HCT116 (cell line): ENCODE measurements at regions not wholly inside any gene's neighbourhood (a gene's known extent, or its start where the extent isn't known, plus 50 kb on each side); places are given as distances from the start of the nearest gene placed in this dataset.

ENCODE experiments used
- ATAC-seq: fragments of 200-7000 bp; cut with Tn5 transposase; 2 replicates; pipeline ENCODE4 v1.9.1; 2020; ENCODE audit warnings: mild to moderate bottlenecking, moderate library complexity
- BruUV-seq: library from RNA; stranded (reverse); fragments of 400-500 nt; replicated peaks from 2 replicates; lab custom pipeline; 2021; lab: Mats Ljungman, UMichigan
- CTCF ChIA-PET: fragments of 300-600 bp; sonication (Branson Sonifier 250); formaldehyde crosslinking; loops from one replicate; lab custom pipeline; 2021; ENCODE audit warnings: antibody characterized with exemption; lab: Charles Lee
- POLR2A ChIA-PET: fragments of 300-600, 350-600 bp; sonication (Branson Sonifier 250); formaldehyde crosslinking; loops from one replicate; lab custom pipeline; 2021; ENCODE audit warnings: antibody characterized with exemption; lab: Charles Lee
- RAD21 ChIA-PET, 2 experiments: fragments of 300-600 bp; sonication (Branson Sonifier 250); formaldehyde crosslinking; loops; one replicate each; lab custom pipeline; 2023; ENCODE audit warnings: low total read pairs in 2 of 2; ENCODE audit not compliant: uncharacterized antibody in 2 of 2, unreplicated experiment in 2 of 2, low non-redundant PET in 1 of 2; lab: Charles Lee
- DNase-seq: peaks from one replicate; pipeline ENCODE4 v3.0.0-alpha.2; 2010; ENCODE audit warnings: low read depth, low spot score
- H2AFZ ChIP-seq: fragments of 200-600 bp; shearing (Covaris generic), sonication (generic); 2 replicates; pipeline ENCODE4 v1.6.1; 2017; ENCODE audit warnings: low read depth, mixed run types, mixed read lengths, antibody characterized with exemption, low read length; ENCODE audit not compliant: poor library complexity, severe bottlenecking
- H3K27ac ChIP-seq: 2 replicates; pipeline ENCODE4 v1.5.1; 2012; ENCODE audit warnings: low read depth, low read length
- H3K27me3 ChIP-seq: fragments of 200-600 bp; sonication (generic); 2 replicates; pipeline ENCODE4 v1.6.1; 2016; ENCODE audit warnings: mixed run types, low read length, mixed read lengths; ENCODE audit not compliant: insufficient read depth
- H3K36me3 ChIP-seq, 2 experiments: fragments of 200-500 bp in 1 of 2; fragments of 200-600 bp in 1 of 2; sonication (Bioruptor generic) in 1 of 2; sonication (generic) in 1 of 2; 2 replicates each; pipeline versions ENCODE4 v1.5.1 to v1.6.1; 2014 to 2016; ENCODE audit warnings: low read length in 2 of 2, inconsistent platforms in 1 of 2, mixed read lengths in 1 of 2, mixed run types in 1 of 2; ENCODE audit not compliant: insufficient read depth in 2 of 2, control insufficient read depth in 1 of 2
- H3K4me1 ChIP-seq, 2 experiments: fragments of 200-600 bp in 1 of 2; sonication (generic) in 1 of 2; 2 replicates each; pipeline versions ENCODE4 v1.5.1 to v1.6.1; 2012 to 2017; ENCODE audit warnings: low read length in 2 of 2, inconsistent platforms in 1 of 2, mild to moderate bottlenecking in 1 of 2, mixed read lengths in 1 of 2, mixed run types in 1 of 2, moderate library complexity in 1 of 2; ENCODE audit not compliant: insufficient read depth in 2 of 2, control insufficient read depth in 1 of 2
- H3K4me2 ChIP-seq: fragments of 200-600 bp; sonication (generic); 2 replicates; pipeline ENCODE4 v1.6.1; 2017; ENCODE audit warnings: mixed run types, low read length, mixed read lengths
- H3K4me3 ChIP-seq, 2 experiments: fragments of 200-600 bp in 1 of 2; sonication (generic) in 1 of 2; replicated peaks in 1 of 2; 2 replicates each; pipeline ENCODE4 v1.5.1; 2011 to 2016; ENCODE audit warnings: low read length in 2 of 2, control low read depth in 1 of 2, low read depth in 1 of 2, mild to moderate bottlenecking in 1 of 2, mixed read lengths in 1 of 2, mixed run types in 1 of 2
- H3K79me2 ChIP-seq: fragments of 200-600 bp; sonication (generic); 2 replicates; pipeline ENCODE4 v1.6.1; 2017; ENCODE audit warnings: mild to moderate bottlenecking, mixed run types, low read length, moderate library complexity, mixed read lengths; ENCODE audit not compliant: insufficient read depth
- H3K9ac ChIP-seq: fragments of 200-600 bp; sonication (generic); 2 replicates; pipeline ENCODE4 v1.6.1; 2016; ENCODE audit warnings: low read length, mixed read lengths
- H3K9me2 ChIP-seq: fragments of 200-600 bp; sonication (generic), shearing (Covaris generic); 2 replicates; pipeline ENCODE4 v1.6.1; 2017; ENCODE audit warnings: mixed run types, mild to moderate bottlenecking, moderate library complexity; ENCODE audit not compliant: insufficient read depth
- H3K9me3 ChIP-seq, 2 experiments: fragments of 200-500 bp in 1 of 2; fragments of 200-600 bp in 1 of 2; sonication (Bioruptor generic) in 1 of 2; sonication (generic) in 1 of 2; 2 replicates each; pipeline ENCODE4 v1.6.1; 2014 to 2017; ENCODE audit warnings: low read length in 2 of 2, mixed read lengths in 2 of 2, inconsistent platforms in 1 of 2, low read depth in 1 of 2, mild to moderate bottlenecking in 1 of 2, mixed run types in 1 of 2, moderate library complexity in 1 of 2; ENCODE audit not compliant: control insufficient read depth in 1 of 2, insufficient read depth in 1 of 2
- H4K20me1 ChIP-seq: fragments of 200-600 bp; sonication (generic), shearing (Covaris generic); 2 replicates; pipeline ENCODE4 v1.6.1; 2017; ENCODE audit warnings: mixed run types, mild to moderate bottlenecking, moderate library complexity; ENCODE audit not compliant: insufficient read depth
- CEBPB ChIP-seq: IDR thresholded peaks from 2 replicates; pipeline ENCODE4 v1.6.1; 2012; ENCODE audit warnings: low read depth
- EGR1 ChIP-seq: IDR thresholded peaks from 2 replicates; pipeline ENCODE4 v1.6.1; 2012; ENCODE audit warnings: low read depth
- ELF1 ChIP-seq: IDR thresholded peaks from 2 replicates; pipeline ENCODE4 v1.6.1; 2012; ENCODE audit warnings: low read depth, borderline replicate concordance
- EZH2 ChIP-seq: fragments of 200-600 bp; sonication (generic); IDR thresholded peaks from 2 replicates; pipeline ENCODE4 v1.6.1; 2017; ENCODE audit warnings: antibody characterized with exemption, mixed run types
- EZH2phosphoT487 ChIP-seq: fragments of 200-600 bp; IDR thresholded peaks from 2 replicates; pipeline ENCODE4 v1.6.1; 2018; ENCODE audit warnings: antibody characterized with exemption, borderline replicate concordance
- FOSL1 ChIP-seq: IDR thresholded peaks from 2 replicates; pipeline ENCODE4 v1.6.1; 2012; ENCODE audit warnings: low read depth
- JUND ChIP-seq: IDR thresholded peaks from 2 replicates; pipeline ENCODE4 v1.6.1; 2012
- POLR2A ChIP-seq: IDR thresholded peaks from 2 replicates; pipeline ENCODE4 v1.7.0; 2011; ENCODE audit warnings: borderline replicate concordance; ENCODE audit not compliant: insufficient read depth, insufficient read length; ENCODE audit errors: extremely low read depth
- POLR2AphosphoS5 ChIP-seq: IDR thresholded peaks from 2 replicates; pipeline ENCODE4 v1.6.1; 2011; ENCODE audit warnings: mild to moderate bottlenecking, low read depth, low read length, moderate library complexity
- SP1 ChIP-seq: IDR thresholded peaks from 2 replicates; pipeline ENCODE4 v1.6.1; 2012; ENCODE audit warnings: low read depth
- SRF ChIP-seq: IDR thresholded peaks from 2 replicates; pipeline ENCODE4 v1.6.1; 2012; ENCODE audit warnings: low read depth
- TCF7L2 ChIP-seq: IDR thresholded peaks from 2 replicates; pipeline ENCODE4 v1.7.0; 2011; ENCODE audit warnings: borderline replicate concordance, inconsistent platforms; ENCODE audit not compliant: insufficient read depth, insufficient read length; ENCODE audit errors: extremely low read depth
- YY1 ChIP-seq: IDR thresholded peaks from 2 replicates; pipeline ENCODE4 v1.6.1; 2011; ENCODE audit warnings: low read length, low read depth, moderate library complexity, mild to moderate bottlenecking; ENCODE audit not compliant: insufficient replicate concordance; ENCODE audit errors: extremely low read depth
- ZFX ChIP-seq: fragments of 450-650 bp; IDR thresholded peaks from 2 replicates; pipeline ENCODE4 v1.6.1; 2017
- intact Hi-C: fragments of 100-400 bp; cut with micrococcal nuclease; formaldehyde crosslinking; loops from 2 replicates; pipeline ENCODE4 v1.10.0; 2022
- TF ChIP-seq, protein P1 (sequence below): IDR thresholded peaks from 2 replicates; pipeline ENCODE4 v1.6.1; 2012
- TF ChIP-seq, protein P2 (sequence below): IDR thresholded peaks from 2 replicates; pipeline ENCODE4 v1.6.1; 2011; ENCODE audit warnings: mild to moderate bottlenecking, low read length, moderate library complexity; ENCODE audit not compliant: insufficient replicate concordance; ENCODE audit errors: extremely low read depth
- TF ChIP-seq, protein P3 (sequence below): IDR thresholded peaks from 2 replicates; pipeline ENCODE4 v1.6.1; 2012; ENCODE audit warnings: low read depth

DNA sequence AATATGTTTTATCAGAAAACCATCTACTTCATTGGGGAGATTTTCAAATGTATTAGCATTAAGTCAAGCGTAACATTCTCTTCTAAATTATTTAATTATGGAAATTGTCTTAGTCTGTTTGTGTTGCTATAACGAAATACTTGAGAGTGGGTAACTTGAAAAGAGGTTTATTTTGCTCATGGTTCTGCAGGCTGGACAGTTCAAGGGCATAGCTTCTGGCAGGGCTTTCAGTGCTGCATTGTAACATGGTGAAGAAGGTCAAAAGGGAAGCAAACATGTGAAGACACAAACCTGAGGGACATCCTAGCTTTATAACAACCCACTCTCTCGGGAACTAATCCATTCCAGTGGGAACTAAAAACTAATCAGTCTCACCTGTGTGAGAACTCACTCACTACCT is 84.3 kb upstream of the TMPO start:
- ChIA-PET POLR2A (no interaction called here), CTCF (no interaction called here), RAD21 (no interaction called here)
- H3K4me3 ChIP-seq: no peak overlapping the region
- H3K9ac ChIP-seq: no peak overlapping the region
- H3K36me3 ChIP-seq: no peaks in the 10 kb centered on the region
- ATAC-seq (no peak), DNase-seq (no peak)
- no peak for TF ChIP-seq ZFX
- no peak for TF ChIP-seq FOSL1
- no peak for TF ChIP-seq EGR1
- no peak for TF ChIP-seq CEBPB
- TF ChIP-seq SRF: no peak
- TF ChIP-seq TCF7L2: no peak
- no peak for TF ChIP-seq POLR2AphosphoS5
- TF ChIP-seq EZH2: no peak
- no peak for TF ChIP-seq SP1
- no peak for TF ChIP-seq ELF1
- no peaks in the 10 kb centered on the region for H3K4me1 ChIP-seq
- 0 out of 4 replicates have a peak, but pooled peaks cover 0 to 5% of the 10 kb centered on the region in 2 experiments for H3K9me3 ChIP-seq
- no peaks in the 10 kb centered on the region for H3K79me2 ChIP-seq
- H4K20me1 ChIP-seq: no peaks in the 10 kb centered on the region
- H3K9me2 ChIP-seq: no peaks in the 10 kb centered on the region
- BruUV-seq: no TSS peak
- H3K27ac ChIP-seq: no peak overlapping the region
- H3K27me3 ChIP-seq: no peaks in the 10 kb centered on the region
- peak overlapping the region; percentile 11 for H2AFZ ChIP-seq
- intact Hi-C loops: no loop called here
- H3K4me2 ChIP-seq: no peak overlapping the region

DNA sequence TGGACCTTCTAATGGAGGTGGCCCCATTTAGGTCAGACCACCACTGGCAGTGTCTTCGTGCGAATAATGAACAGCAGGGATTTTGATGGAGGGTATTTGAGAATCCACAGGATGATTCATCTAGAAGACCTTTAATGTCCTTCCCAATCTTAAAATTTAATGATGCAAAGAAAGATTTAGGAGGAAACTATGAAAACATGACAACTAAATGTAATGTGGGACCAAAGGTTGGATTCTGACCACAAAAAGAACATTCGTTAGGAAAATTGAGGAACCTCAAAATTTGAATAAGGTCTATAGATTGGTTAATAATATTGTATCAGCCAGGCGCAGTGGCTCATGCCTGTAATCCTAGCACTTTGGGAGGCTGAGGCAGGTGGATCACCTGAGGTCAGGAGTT is 78.2 kb upstream of the TMPO start:
- Histone ChIP-seq H3K9ac (no peak overlapping the region), H3K4me2 (no peak overlapping the region), H4K20me1 (no peaks in the 10 kb centered on the region), H3K4me3 (no peak overlapping the region), H3K9me2 (no peaks in the 10 kb centered on the region), H2AFZ (no peak overlapping the region), H3K9me3 (0 out of 4 replicates have a peak, but pooled peaks cover 0 to 3% of the 10 kb centered on the region in 2 experiments), H3K79me2 (no peaks in the 10 kb centered on the region), H3K4me1 (no peaks in the 10 kb centered on the region), H3K27ac (no peak overlapping the region), H3K36me3 (no peaks in the 10 kb centered on the region), H3K27me3 (no peaks in the 10 kb centered on the region)
- DNase-seq (no peak), ATAC-seq (no peak)
- BruUV-seq: no TSS peak
- ChIA-PET CTCF (no interaction called here), RAD21 (no interaction called here), POLR2A (no interaction called here)
- intact Hi-C loops: no loop called here
- TF ChIP-seq EZH2phosphoT487 (no peak), SP1 (no peak), JUND (no peak), YY1 (no peak), POLR2A (no peak), EGR1 (no peak), POLR2AphosphoS5 (no peak), EZH2 (no peak)
- TF ChIP-seq, protein P1, sequence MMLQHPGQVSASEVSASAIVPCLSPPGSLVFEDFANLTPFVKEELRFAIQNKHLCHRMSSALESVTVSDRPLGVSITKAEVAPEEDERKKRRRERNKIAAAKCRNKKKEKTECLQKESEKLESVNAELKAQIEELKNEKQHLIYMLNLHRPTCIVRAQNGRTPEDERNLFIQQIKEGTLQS: no peak
- TF ChIP-seq, protein P2, sequence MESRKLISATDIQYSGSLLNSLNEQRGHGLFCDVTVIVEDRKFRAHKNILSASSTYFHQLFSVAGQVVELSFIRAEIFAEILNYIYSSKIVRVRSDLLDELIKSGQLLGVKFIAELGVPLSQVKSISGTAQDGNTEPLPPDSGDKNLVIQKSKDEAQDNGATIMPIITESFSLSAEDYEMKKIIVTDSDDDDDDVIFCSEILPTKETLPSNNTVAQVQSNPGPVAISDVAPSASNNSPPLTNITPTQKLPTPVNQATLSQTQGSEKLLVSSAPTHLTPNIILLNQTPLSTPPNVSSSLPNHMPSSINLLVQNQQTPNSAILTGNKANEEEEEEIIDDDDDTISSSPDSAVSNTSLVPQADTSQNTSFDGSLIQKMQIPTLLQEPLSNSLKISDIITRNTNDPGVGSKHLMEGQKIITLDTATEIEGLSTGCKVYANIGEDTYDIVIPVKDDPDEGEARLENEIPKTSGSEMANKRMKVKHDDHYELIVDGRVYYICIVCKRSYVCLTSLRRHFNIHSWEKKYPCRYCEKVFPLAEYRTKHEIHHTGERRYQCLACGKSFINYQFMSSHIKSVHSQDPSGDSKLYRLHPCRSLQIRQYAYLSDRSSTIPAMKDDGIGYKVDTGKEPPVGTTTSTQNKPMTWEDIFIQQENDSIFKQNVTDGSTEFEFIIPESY: no peak
- TF ChIP-seq, protein P3, sequence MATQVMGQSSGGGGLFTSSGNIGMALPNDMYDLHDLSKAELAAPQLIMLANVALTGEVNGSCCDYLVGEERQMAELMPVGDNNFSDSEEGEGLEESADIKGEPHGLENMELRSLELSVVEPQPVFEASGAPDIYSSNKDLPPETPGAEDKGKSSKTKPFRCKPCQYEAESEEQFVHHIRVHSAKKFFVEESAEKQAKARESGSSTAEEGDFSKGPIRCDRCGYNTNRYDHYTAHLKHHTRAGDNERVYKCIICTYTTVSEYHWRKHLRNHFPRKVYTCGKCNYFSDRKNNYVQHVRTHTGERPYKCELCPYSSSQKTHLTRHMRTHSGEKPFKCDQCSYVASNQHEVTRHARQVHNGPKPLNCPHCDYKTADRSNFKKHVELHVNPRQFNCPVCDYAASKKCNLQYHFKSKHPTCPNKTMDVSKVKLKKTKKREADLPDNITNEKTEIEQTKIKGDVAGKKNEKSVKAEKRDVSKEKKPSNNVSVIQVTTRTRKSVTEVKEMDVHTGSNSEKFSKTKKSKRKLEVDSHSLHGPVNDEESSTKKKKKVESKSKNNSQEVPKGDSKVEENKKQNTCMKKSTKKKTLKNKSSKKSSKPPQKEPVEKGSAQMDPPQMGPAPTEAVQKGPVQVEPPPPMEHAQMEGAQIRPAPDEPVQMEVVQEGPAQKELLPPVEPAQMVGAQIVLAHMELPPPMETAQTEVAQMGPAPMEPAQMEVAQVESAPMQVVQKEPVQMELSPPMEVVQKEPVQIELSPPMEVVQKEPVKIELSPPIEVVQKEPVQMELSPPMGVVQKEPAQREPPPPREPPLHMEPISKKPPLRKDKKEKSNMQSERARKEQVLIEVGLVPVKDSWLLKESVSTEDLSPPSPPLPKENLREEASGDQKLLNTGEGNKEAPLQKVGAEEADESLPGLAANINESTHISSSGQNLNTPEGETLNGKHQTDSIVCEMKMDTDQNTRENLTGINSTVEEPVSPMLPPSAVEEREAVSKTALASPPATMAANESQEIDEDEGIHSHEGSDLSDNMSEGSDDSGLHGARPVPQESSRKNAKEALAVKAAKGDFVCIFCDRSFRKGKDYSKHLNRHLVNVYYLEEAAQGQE: no peak
